OCI-LY7 (cell line): ENCODE measurements at regions not wholly inside any gene's neighbourhood (a gene's known extent, or its start where the extent isn't known, plus 50 kb on each side); places are given as distances from the start of the nearest gene placed in this dataset.

ENCODE experiments used
- EZH2phosphoT487 ChIP-seq: fragments of 200-600 bp; sonication (generic); IDR thresholded peaks from 2 replicates; pipeline ENCODE4 v1.6.1; 2018; ENCODE audit warnings: low read depth, borderline replicate concordance, mild to moderate bottlenecking, mixed run types, antibody characterized with exemption, low read length, moderate library complexity, mixed read lengths
- TF ChIP-seq, protein P1 (sequence below): fragments of 200-600 bp; sonication (generic); conservative IDR thresholded peaks from 2 replicates; pipeline ENCODE4 v1.5.1; 2014; ENCODE audit warnings: mild to moderate bottlenecking, antibody characterized with exemption, low read length, moderate library complexity, mixed read lengths

DNA sequence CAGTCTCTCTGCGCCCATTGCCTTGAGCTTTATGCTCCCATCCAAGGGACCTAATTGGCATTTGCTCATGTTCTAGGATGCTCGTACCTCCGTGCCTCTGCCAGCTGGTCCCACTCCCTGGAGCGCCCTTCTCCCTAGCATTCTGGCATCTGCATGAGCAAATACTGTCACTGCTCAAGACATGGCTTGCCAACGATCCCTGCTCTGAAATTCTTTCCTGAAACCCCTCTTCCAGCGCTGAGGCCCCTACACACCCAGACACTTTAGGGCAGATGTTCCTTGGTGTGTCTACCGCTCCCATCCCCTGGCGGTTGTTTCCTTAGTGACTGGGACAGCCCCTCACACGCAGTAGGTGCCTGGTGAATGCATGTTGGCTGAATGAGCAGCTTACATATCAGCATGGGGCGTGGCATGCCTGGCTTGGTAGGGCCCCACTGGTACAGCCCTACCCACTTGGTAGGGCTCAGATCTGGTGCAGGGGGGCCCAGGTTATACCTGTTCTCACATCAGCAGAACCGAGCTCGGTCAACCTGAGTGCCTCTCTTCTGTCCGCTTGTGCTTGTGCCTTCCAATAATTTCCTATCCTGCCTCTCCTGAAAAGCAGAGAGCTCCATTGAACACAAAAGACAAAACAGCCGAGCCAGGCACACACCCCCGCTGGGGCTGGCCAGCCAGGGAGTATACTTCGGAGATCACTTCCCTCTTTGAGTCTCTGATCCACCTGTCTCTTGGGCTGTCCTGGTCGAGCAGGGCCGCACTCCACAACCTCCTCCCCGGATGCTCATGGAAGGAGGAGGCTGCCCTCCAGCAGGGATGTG, 59.2 kb downstream of the INHBB start:
- TF ChIP-seq, protein P1, sequence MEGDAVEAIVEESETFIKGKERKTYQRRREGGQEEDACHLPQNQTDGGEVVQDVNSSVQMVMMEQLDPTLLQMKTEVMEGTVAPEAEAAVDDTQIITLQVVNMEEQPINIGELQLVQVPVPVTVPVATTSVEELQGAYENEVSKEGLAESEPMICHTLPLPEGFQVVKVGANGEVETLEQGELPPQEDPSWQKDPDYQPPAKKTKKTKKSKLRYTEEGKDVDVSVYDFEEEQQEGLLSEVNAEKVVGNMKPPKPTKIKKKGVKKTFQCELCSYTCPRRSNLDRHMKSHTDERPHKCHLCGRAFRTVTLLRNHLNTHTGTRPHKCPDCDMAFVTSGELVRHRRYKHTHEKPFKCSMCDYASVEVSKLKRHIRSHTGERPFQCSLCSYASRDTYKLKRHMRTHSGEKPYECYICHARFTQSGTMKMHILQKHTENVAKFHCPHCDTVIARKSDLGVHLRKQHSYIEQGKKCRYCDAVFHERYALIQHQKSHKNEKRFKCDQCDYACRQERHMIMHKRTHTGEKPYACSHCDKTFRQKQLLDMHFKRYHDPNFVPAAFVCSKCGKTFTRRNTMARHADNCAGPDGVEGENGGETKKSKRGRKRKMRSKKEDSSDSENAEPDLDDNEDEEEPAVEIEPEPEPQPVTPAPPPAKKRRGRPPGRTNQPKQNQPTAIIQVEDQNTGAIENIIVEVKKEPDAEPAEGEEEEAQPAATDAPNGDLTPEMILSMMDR, result no peak
- no peak for TF ChIP-seq EZH2phosphoT487
